ENCODE measurements at regions not wholly inside any gene's neighbourhood (a gene's known extent, or its start where the extent isn't known, plus 50 kb on each side); places are given as distances from the start of the nearest gene placed in this dataset.

- Mint-ChIP-seq H3K36me3 (no peaks in the 10 kb centered on the region), H3K27ac (no peak overlapping the region), H3K4me3 (no peak overlapping the region), H3K9me3 (no peaks in the 10 kb centered on the region), H3K27me3 (no peaks in the 10 kb centered on the region), H3K4me1 (no peaks in the 10 kb centered on the region)
These were observed 594.6 kb upstream of the FAM174A start for GRCh38 chr5:99940540-99940939.

GRCh38 chr5:99936911-99937310, 598.3 kb upstream of the FAM174A start:
- Mint-ChIP-seq H3K36me3 (no peaks in the 10 kb centered on the region), H3K9me3 (no peaks in the 10 kb centered on the region), H3K27me3 (no peaks in the 10 kb centered on the region), H3K4me3 (no peak overlapping the region), H3K4me1 (no peaks in the 10 kb centered on the region), H3K27ac (no peak overlapping the region)

- Mint-ChIP-seq H3K9me3 (no peaks in the 10 kb centered on the region), H3K4me1 (no peaks in the 10 kb centered on the region), H3K27me3 (no peaks in the 10 kb centered on the region), H3K27ac (no peak overlapping the region), H3K4me3 (no peak overlapping the region), H3K36me3 (no peaks in the 10 kb centered on the region)
These were observed 605.4 kb upstream of the FAM174A start for GRCh38 chr5:99929806-99930135.

- Mint-ChIP-seq H3K4me1 (no peaks in the 10 kb centered on the region), H3K4me3 (no peak overlapping the region), H3K9me3 (no peaks in the 10 kb centered on the region), H3K27ac (no peak overlapping the region), H3K27me3 (no peaks in the 10 kb centered on the region), H3K36me3 (no peaks in the 10 kb centered on the region)
These were observed 605.9 kb upstream of the FAM174A start for GRCh38 chr5:99929067-99929805.

- Mint-ChIP-seq H3K4me3 (no peak overlapping the region), H3K4me1 (no peaks in the 10 kb centered on the region), H3K9me3 (no peaks in the 10 kb centered on the region), H3K27me3 (no peaks in the 10 kb centered on the region), H3K36me3 (no peaks in the 10 kb centered on the region), H3K27ac (peak overlapping the region; percentile 41)
These were observed 606.7 kb upstream of the FAM174A start for GRCh38 chr5:99928490-99928889.

- Mint-ChIP-seq H3K36me3 (no peaks in the 10 kb centered on the region), H3K27me3 (no peaks in the 10 kb centered on the region), H3K4me1 (no peaks in the 10 kb centered on the region), H3K4me3 (no peak overlapping the region), H3K27ac (no peak overlapping the region), H3K9me3 (no peaks in the 10 kb centered on the region)
These were observed 608.7 kb upstream of the FAM174A start for GRCh38 chr5:99926463-99926862.

- no peaks in the 10 kb centered on the region for H3K4me1 Mint-ChIP-seq
- H3K36me3 Mint-ChIP-seq, result no peaks in the 10 kb centered on the region
- H3K27me3 Mint-ChIP-seq, result no peaks in the 10 kb centered on the region
- H3K4me3 Mint-ChIP-seq, result no peak overlapping the region
- no peaks in the 10 kb centered on the region for H3K9me3 Mint-ChIP-seq
- no peak overlapping the region for H3K27ac Mint-ChIP-seq
These were observed 612.8 kb upstream of the FAM174A start for GRCh38 chr5:99922386-99922785.

GRCh38 chr5:99911971-99912370, 623.2 kb upstream of the FAM174A start:
- Mint-ChIP-seq H3K27me3 (no peaks in the 10 kb centered on the region), H3K36me3 (no peaks in the 10 kb centered on the region), H3K27ac (no peak overlapping the region), H3K4me1 (no peaks in the 10 kb centered on the region), H3K4me3 (no peak overlapping the region), H3K9me3 (no peaks in the 10 kb centered on the region)

- Mint-ChIP-seq H3K36me3 (no peaks in the 10 kb centered on the region), H3K27ac (no peak overlapping the region), H3K4me3 (no peak overlapping the region), H3K27me3 (no peaks in the 10 kb centered on the region), H3K4me1 (no peaks in the 10 kb centered on the region), H3K9me3 (peaks cover 5% of the 10 kb centered on the region)
These were observed 628.4 kb upstream of the FAM174A start for GRCh38 chr5:99906776-99907175.

- H3K4me1 Mint-ChIP-seq, result no peaks in the 10 kb centered on the region
- no peak overlapping the region for H3K4me3 Mint-ChIP-seq
- H3K27ac Mint-ChIP-seq, result no peak overlapping the region
- no peaks in the 10 kb centered on the region for H3K36me3 Mint-ChIP-seq
- peaks cover 5% of the 10 kb centered on the region for H3K9me3 Mint-ChIP-seq
- H3K27me3 Mint-ChIP-seq, result no peaks in the 10 kb centered on the region
These were observed 633.2 kb upstream of the FAM174A start for GRCh38 chr5:99901972-99902371.

- H3K4me1 Mint-ChIP-seq, result no peaks in the 10 kb centered on the region
- no peak overlapping the region for H3K27ac Mint-ChIP-seq
- H3K4me3 Mint-ChIP-seq, result no peak overlapping the region
- no peaks in the 10 kb centered on the region for H3K36me3 Mint-ChIP-seq
- H3K27me3 Mint-ChIP-seq, result no peaks in the 10 kb centered on the region
- peaks cover 5% of the 10 kb centered on the region for H3K9me3 Mint-ChIP-seq
These were observed 634.8 kb upstream of the FAM174A start for GRCh38 chr5:99900302-99900852.

- Mint-ChIP-seq H3K27me3 (no peaks in the 10 kb centered on the region), H3K27ac (no peak overlapping the region), H3K36me3 (no peaks in the 10 kb centered on the region), H3K4me1 (no peaks in the 10 kb centered on the region), H3K4me3 (no peak overlapping the region), H3K9me3 (no peaks in the 10 kb centered on the region)
These were observed 655.2 kb upstream of the FAM174A start for GRCh38 chr5:99879791-99880511.

- Mint-ChIP-seq H3K27me3 (no peaks in the 10 kb centered on the region), H3K9me3 (no peaks in the 10 kb centered on the region), H3K4me3 (no peak overlapping the region), H3K36me3 (no peaks in the 10 kb centered on the region), H3K4me1 (no peaks in the 10 kb centered on the region), H3K27ac (no peak overlapping the region)
These were observed 656.3 kb upstream of the FAM174A start for GRCh38 chr5:99878830-99879229.

- peaks cover 5% of the 10 kb centered on the region for H3K9me3 Mint-ChIP-seq
- H3K27me3 Mint-ChIP-seq, result no peaks in the 10 kb centered on the region
- H3K4me3 Mint-ChIP-seq, result no peak overlapping the region
- no peaks in the 10 kb centered on the region for H3K4me1 Mint-ChIP-seq
- H3K36me3 Mint-ChIP-seq, result no peaks in the 10 kb centered on the region
- no peak overlapping the region for H3K27ac Mint-ChIP-seq
These were observed 668.4 kb upstream of the FAM174A start for GRCh38 chr5:99866740-99867139.

- Mint-ChIP-seq H3K27me3 (no peaks in the 10 kb centered on the region), H3K27ac (no peak overlapping the region), H3K4me3 (no peak overlapping the region)
These were observed 670.0 kb upstream of the FAM174A start for GRCh38 chr5:99865159-99865558.

GRCh38 chr5:99835791-99836190, 699.4 kb upstream of the FAM174A start:
- no peaks in the 10 kb centered on the region for H3K9me3 Mint-ChIP-seq
- H3K36me3 Mint-ChIP-seq, result no peaks in the 10 kb centered on the region
- no peak overlapping the region for H3K4me3 Mint-ChIP-seq
- H3K27me3 Mint-ChIP-seq, result no peaks in the 10 kb centered on the region
- no peak overlapping the region for H3K27ac Mint-ChIP-seq
- H3K4me1 Mint-ChIP-seq, result no peaks in the 10 kb centered on the region

More at GRCh38 chr5:99865159-99865558, 670.0 kb upstream of the FAM174A start:
- H3K36me3 Mint-ChIP-seq, result no peaks in the 10 kb centered on the region
- H3K4me1 Mint-ChIP-seq, result no peaks in the 10 kb centered on the region
- peaks cover 5% of the 10 kb centered on the region for H3K9me3 Mint-ChIP-seq

Data from activated naive CD4-positive, alpha-beta T cell treated with anti-CD3 and anti-CD28 coated beads, Interleukin-2, amount 50 U/mL, for 24 hours (primary cell).